ENCODE measurements at regions not wholly inside any gene's neighbourhood (a gene's known extent, or its start where the extent isn't known, plus 50 kb on each side); places are given as distances from the start of the nearest gene placed in this dataset.

DNA sequence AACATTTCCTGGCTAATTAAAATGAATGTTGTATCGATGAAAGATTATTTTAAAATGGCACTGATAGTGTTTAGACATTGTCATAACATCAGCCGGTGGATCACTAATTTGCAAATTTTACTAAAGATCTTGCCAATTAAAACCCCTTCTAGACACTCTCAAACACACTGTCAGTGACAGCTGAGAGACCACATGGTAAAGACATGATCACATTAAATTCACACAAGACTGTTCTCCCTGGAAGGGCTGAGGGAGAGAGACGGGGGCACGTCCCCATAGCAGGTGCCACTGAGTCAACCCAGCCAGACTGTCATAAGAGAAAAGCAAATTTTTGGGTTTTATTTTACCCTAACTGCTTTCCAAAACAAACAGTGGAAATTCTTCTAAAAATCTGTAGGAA is 306.0 kb downstream of the TXNL1 start:
- TF ChIP-seq, protein P1, sequence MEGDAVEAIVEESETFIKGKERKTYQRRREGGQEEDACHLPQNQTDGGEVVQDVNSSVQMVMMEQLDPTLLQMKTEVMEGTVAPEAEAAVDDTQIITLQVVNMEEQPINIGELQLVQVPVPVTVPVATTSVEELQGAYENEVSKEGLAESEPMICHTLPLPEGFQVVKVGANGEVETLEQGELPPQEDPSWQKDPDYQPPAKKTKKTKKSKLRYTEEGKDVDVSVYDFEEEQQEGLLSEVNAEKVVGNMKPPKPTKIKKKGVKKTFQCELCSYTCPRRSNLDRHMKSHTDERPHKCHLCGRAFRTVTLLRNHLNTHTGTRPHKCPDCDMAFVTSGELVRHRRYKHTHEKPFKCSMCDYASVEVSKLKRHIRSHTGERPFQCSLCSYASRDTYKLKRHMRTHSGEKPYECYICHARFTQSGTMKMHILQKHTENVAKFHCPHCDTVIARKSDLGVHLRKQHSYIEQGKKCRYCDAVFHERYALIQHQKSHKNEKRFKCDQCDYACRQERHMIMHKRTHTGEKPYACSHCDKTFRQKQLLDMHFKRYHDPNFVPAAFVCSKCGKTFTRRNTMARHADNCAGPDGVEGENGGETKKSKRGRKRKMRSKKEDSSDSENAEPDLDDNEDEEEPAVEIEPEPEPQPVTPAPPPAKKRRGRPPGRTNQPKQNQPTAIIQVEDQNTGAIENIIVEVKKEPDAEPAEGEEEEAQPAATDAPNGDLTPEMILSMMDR (IDR thresholded peaks at IDR 0.05), result no peak
- TF ChIP-seq POLR2A (IDR thresholded peaks at IDR 0.05), result no peak
